HG03095 (cell line): ENCODE measurements at regions not wholly inside any gene's neighbourhood (a gene's known extent, or its start where the extent isn't known, plus 50 kb on each side); places are given as distances from the start of the nearest gene placed in this dataset.

ENCODE experiments used
- ATAC-seq: cut with Tn5 transposase; IDR thresholded peaks from one replicate; pipeline ENCODE4 v1.9.1; 2021; ENCODE audit warnings: moderate library complexity; ENCODE audit not compliant: unreplicated experiment

- ATAC-seq, result no peak
Measured at GRCh38 chrX:39165185-39165584, 363.9 kb downstream of the MID1IP1 start.

GRCh38 chrX:39165773-39166172 lies 364.5 kb downstream of the MID1IP1 start:
- ATAC-seq, result no peak

DNA sequence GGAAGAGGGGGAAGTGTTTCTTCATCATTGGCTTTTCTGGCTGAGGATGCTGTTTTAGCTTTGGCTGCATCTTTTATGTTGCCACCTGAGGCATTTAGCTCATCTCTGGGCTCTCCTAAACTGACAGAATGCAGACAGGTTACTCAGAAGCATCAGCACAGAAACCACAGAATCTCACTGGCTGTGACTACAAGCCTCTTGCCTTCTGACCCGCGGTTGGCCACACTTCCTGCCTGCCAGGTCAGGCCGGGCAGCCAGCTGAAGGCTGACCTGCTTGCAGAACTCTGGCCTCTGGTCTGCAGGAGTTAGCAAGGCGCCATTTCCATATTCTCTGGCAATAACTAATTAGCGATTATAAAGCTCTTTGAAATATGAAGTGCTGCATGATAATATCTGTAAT lies 366.5 kb downstream of the MID1IP1 start:
- no peak for ATAC-seq

- no peak for ATAC-seq
Measured at GRCh38 chrX:39168609-39169008, 367.4 kb downstream of the MID1IP1 start.

DNA sequence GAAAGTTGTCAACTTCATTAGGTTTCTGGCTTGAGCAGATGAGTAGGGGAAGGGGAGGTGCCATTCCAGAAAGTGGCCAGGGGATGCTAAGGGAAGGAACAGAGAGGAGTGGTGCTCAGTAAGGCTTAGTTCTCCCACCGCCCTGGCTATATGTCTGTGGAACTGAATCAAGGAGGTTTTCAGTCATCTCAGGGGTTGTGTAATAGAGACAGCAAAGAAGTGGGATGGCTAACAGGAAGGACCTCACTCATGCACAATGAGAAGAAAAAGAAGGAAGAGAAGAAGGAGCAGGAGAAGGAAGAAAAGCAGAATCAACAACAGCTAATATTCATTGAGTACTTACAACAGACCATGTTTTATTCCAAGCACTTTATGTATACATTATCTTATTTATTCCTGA lies 368.7 kb downstream of the MID1IP1 start:
- ATAC-seq, result no peak

DNA sequence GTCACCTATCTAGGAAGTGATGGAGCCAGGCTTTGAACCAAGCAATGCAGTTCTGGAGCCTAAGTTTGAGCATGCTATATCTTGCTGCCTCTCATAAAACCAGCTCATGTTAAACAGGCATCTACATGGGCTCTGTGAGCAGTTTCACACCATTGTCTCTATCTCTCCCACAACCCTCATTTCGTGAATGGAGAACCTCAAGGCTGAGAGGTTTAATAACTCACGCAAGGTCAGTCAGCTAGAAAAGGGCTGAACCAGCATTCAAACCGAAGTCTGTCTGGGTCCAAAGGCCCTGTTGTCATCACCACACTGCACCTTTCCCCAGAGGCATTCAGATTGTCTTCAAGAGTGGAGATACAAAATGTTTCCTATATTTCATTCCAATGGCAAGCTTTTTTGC lies 369.2 kb downstream of the MID1IP1 start:
- ATAC-seq, result no peak

GRCh38 chrX:39171686-39172085 lies 370.4 kb downstream of the MID1IP1 start:
- no peak for ATAC-seq

GRCh38 chrX:39174241-39174771 lies 373.0 kb downstream of the MID1IP1 start:
- no peak for ATAC-seq

DNA sequence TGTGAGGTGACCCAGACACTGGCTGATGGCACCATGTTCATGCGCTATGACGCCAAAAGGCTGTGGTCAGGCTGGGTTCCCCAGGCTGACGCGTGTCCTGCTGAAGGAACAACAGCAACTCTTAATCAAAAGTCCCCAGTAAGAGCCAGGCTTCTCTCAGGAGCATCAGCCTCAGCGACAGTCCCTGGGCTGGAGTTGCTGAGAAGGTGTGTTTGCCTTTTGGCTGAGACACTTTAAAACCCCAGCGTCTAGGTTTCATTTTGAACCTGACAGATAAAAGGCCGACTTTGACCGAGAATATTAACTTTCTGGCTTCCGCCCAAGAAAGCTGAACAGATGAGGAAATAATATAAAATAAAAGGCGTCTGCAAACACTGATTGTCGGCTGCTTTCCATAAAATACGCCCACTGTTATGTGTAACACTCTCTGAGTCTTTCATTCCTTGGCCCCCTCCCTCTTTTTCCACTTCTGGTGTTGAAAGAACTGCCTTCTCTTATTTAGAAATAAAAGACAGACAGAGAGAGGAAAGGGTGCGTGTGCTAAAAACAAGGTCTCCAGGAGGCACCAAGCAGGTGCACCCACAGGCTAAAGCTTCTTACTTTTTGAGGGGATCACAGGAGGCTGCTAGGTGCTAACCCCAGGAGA lies 373.6 kb downstream of the MID1IP1 start:
- ATAC-seq, result no peak

GRCh38 chrX:39175418-39176057 lies 374.3 kb downstream of the MID1IP1 start:
- no peak for ATAC-seq

GRCh38 chrX:39176105-39176504 lies 374.8 kb downstream of the MID1IP1 start:
- ATAC-seq, result no peak

DNA sequence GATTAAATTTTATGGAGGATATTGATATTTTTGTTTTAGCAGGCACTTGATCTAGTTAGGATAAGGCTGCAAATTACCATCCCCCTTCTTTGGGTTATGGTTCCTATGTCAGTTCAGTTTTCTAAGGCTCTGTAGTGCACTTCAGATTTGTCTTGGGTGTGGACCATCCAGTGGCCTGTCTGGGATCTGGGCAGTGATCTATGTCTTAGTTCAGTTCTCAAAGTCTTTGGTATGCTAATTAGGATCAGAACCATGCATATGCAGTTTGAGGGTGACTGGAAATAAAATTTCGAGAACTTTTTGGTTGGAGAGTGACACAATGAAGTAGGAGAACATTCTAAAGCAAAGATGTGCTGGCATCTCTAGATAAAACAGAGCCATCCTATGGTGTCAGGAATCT lies 388.2 kb downstream of the MID1IP1 start:
- ATAC-seq, result no peak

- ATAC-seq, result no peak
Measured at GRCh38 chrX:39194673-39195072, 393.4 kb downstream of the MID1IP1 start.

DNA sequence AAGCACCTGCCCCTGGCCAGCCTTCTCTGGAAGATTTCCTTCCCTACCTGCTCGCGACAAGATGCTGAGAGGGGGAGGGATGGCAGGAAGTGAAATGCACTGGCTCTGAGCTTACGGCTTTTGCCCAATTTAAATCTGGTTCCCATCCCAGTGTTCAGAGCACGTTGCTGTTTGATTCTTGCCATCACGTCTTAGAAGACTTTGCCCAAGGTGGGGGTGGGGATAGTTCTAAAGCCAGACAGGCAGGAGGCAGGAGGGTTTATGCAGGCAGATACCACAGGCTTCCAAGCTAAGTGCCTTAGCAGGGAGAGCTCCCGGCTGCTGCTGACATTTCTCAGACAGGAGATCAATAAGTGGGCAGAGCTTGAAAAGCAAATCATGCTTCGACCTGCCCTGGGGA lies 393.9 kb downstream of the MID1IP1 start:
- ATAC-seq, result no peak

- peak; percentile 93 for ATAC-seq
Measured at GRCh38 chrX:39196192-39197102, 395.2 kb downstream of the MID1IP1 start.

- ATAC-seq, result no peak
Measured at GRCh38 chrX:39199429-39199828, 398.2 kb downstream of the MID1IP1 start.

- ATAC-seq, result no peak
Measured at GRCh38 chrX:39201305-39201990, 400.2 kb downstream of the MID1IP1 start.

DNA sequence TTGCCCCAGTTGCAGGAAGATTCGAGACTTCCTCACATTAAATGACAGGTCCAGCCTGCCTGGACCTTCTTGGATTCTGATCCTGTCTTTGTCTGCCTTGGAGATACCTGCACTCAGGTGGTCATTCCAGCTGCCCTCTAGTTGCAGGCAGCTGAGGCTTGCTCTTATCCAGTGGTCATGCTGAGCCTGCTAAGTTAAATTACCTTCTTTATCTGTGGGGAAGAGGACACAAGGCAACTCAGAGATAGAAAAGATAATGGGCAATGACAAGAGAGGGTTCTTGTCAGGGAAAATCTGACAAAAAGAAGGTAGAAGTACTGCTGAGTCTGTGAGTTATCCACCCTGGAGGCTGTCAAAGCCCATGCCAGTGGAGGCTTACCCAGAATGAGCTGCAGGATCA lies 401.4 kb downstream of the MID1IP1 start:
- ATAC-seq, result no peak

DNA sequence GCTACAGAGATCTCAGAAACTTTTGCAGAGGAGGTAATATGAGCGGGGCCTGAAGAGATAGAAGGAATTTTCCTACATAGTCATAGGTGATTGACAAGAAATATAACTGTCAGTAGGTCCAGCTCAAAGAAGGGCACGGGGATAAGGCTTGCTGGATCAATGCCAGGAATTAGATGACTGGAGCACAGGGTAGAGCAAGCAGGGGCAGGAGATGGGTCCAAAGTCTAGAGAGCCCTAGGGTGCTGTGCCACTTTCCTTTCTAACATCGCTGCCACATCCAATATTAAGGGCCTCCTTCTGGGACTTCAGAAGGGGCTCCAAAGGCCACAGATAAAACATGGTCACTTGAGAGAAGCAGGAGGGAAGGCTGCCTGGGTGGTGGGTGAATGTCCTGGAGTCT lies 402.2 kb downstream of the MID1IP1 start:
- ATAC-seq, result no peak

DNA sequence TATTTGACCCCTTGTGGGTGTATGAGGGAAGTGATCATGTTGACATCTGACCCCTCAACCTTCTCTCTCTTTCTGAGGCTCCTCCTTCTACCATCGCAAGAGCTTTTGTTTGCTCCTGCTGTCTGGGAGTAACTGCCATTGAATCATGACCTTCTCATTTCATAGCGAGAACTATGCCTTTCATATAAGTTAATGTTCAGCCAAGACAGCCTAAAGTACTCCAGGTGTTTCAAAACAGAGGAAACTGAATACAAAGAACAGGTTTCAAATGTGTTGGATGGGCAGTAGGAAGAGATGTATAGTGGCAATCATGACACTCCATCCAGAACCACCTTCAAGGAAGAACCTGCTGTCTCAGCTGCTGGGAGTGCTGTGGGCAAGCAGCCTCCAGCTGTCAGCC lies 403.1 kb downstream of the MID1IP1 start:
- no peak for ATAC-seq

DNA sequence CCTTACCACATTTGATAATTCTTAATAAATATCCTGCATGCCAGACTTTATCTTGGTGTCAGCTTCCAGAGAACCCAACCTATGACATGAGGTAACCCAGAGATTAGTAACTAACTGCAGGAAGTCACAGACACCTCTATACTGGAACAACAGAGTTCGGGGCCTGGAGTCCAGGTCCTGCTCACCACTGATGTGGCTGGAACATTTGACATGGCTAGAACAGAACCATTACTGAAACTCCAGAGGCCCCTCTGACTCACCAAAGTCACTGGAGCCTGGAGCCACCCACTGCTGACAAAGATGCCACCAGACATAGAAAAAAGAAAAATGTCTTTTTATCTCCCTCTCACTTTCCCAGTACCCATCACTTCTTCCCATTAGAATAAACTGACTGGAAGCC lies 403.7 kb downstream of the MID1IP1 start:
- peak; percentile 64 for ATAC-seq
